GM20000 (cell line): ENCODE measurements at regions not wholly inside any gene's neighbourhood (a gene's known extent, or its start where the extent isn't known, plus 50 kb on each side); places are given as distances from the start of the nearest gene placed in this dataset.

Experiments used
- DNase-seq: peaks from one replicate; pipeline ENCODE4 v3.0.0; 2012; ENCODE audit warnings: low spot score
- CTCF ChIP-seq: IDR thresholded peaks from 2 replicates; pipeline ENCODE4 v1.5.1; 2012; ENCODE audit warnings: mild to moderate bottlenecking, control low read depth; ENCODE audit errors: extremely low read depth, missing control alignments

- TF ChIP-seq CTCF, result no peak
- DNase-seq, result no peak
Measured at GRCh38 chr14:36083317-36083716, 93.2 kb downstream of the PTCSC3 start.

- no peak for DNase-seq
- TF ChIP-seq CTCF, result no peak
Measured at GRCh38 chr14:36078080-36078479, 98.4 kb downstream of the PTCSC3 start.

- TF ChIP-seq CTCF, result no peak
- no peak for DNase-seq
Measured at GRCh38 chr14:36076197-36076596, 100.3 kb downstream of the PTCSC3 start.

GRCh38 chr14:36075203-36075602, 101.3 kb downstream of the PTCSC3 start:
- no peak for DNase-seq
- no peak for TF ChIP-seq CTCF

GRCh38 chr14:36070720-36071043, 105.8 kb downstream of the PTCSC3 start:
- TF ChIP-seq CTCF, result no peak
- no peak for DNase-seq

- TF ChIP-seq CTCF, result peak; percentile 59
- DNase-seq, result peak; percentile 60
Measured at GRCh38 chr14:36070031-36070719, 106.3 kb downstream of the PTCSC3 start.

- peak; percentile 54 for DNase-seq
- TF ChIP-seq CTCF, result peak; percentile 58
Measured at GRCh38 chr14:36069535-36069900, 107.0 kb downstream of the PTCSC3 start.
